Vagina (tissue), 2 donors: ENCODE measurements at regions not wholly inside any gene's neighbourhood (a gene's known extent, or its start where the extent isn't known, plus 50 kb on each side); places are given as distances from the start of the nearest gene placed in this dataset.

ENCODE experiments used
- POLR2A ChIP-seq, 2 donors: fragments of 450-650 bp; IDR thresholded peaks; one replicate each; pipeline ENCODE4 v1.6.1; 2017; ENCODE audit warnings: antibody characterized with exemption in 2 of 2, mild to moderate bottlenecking in 2 of 2, moderate library complexity in 2 of 2
- POLR2AphosphoS5 ChIP-seq, 2 donors: sonication (generic); formaldehyde crosslinking; IDR thresholded peaks; one replicate each; pipeline ENCODE4 v1.9.0; 2017; ENCODE audit warnings: antibody characterized with exemption in 2 of 2, mild to moderate bottlenecking in 2 of 2, low read depth in 1 of 2; ENCODE audit not compliant: insufficient read depth in 1 of 2
- TF ChIP-seq, protein P1 (sequence below), 3 experiments: fragments of 450-650 bp in 2 of 3; fragments of 200-600 bp in 1 of 3; sonication (generic) in 1 of 3; IDR thresholded peaks; one replicate each; pipeline ENCODE4 v1.5.1; 2017 to 2019; ENCODE audit warnings: antibody characterized with exemption in 3 of 3, mild to moderate bottlenecking in 2 of 3, moderate library complexity in 2 of 3

DNA sequence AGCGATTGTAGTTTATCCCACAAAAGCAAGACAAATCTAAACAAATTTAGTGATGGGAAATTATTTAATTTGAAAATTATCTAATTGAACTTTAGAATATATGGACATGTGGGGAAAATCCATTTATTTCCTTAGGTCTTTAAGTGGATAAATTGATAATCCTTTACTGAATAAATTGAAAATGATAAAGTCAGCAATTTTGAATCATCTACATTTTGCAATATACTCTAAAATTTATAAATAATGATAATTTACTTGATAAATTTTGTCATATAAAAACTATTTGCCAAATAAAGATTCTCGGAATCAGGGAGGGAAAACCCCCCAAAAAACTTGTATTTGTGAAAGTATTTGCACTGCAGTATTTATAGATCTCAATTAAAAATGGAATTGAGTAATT lies 875.3 kb upstream of the SLITRK5 start:
- TF ChIP-seq, protein P1, sequence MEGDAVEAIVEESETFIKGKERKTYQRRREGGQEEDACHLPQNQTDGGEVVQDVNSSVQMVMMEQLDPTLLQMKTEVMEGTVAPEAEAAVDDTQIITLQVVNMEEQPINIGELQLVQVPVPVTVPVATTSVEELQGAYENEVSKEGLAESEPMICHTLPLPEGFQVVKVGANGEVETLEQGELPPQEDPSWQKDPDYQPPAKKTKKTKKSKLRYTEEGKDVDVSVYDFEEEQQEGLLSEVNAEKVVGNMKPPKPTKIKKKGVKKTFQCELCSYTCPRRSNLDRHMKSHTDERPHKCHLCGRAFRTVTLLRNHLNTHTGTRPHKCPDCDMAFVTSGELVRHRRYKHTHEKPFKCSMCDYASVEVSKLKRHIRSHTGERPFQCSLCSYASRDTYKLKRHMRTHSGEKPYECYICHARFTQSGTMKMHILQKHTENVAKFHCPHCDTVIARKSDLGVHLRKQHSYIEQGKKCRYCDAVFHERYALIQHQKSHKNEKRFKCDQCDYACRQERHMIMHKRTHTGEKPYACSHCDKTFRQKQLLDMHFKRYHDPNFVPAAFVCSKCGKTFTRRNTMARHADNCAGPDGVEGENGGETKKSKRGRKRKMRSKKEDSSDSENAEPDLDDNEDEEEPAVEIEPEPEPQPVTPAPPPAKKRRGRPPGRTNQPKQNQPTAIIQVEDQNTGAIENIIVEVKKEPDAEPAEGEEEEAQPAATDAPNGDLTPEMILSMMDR (IDR thresholded peaks at IDR 0.05), result no peak
- TF ChIP-seq POLR2AphosphoS5 (IDR thresholded peaks at IDR 0.05; ENCODE audit: insufficient read depth in 1 of 2, low read depth in 1 of 2), result no peak
- no peak for TF ChIP-seq POLR2A (IDR thresholded peaks at IDR 0.05)
